HG02973 (cell line): ENCODE measurements at regions not wholly inside any gene's neighbourhood (a gene's known extent, or its start where the extent isn't known, plus 50 kb on each side); places are given as distances from the start of the nearest gene placed in this dataset.
A peak's percentile ranks its signal among the peaks of the same experiment; 100 is the strongest.
"Not testable (repeated sequence)": the region's sequence is repeated elsewhere in the genome, so short reads cannot be mapped to it uniquely, and the experiment has no call there.

Experiments used
- ATAC-seq: cut with Tn5 transposase; IDR thresholded peaks from one replicate; pipeline ENCODE4 v1.9.1; 2021; ENCODE audit warnings: moderate library complexity; ENCODE audit not compliant: unreplicated experiment

- not testable (repeated sequence) for ATAC-seq
These were observed 94.3 kb downstream of the KCNJ12 start for GRCh38 chr17:21470422-21470821.

- ATAC-seq: no peak
These were observed 94.7 kb downstream of the KCNJ12 start for GRCh38 chr17:21470861-21471260.

GRCh38 chr17:21474815-21475214 lies 98.7 kb downstream of the KCNJ12 start:
- no peak for ATAC-seq

GRCh38 chr17:21475571-21475970 lies 99.4 kb downstream of the KCNJ12 start:
- no peak for ATAC-seq

GRCh38 chr17:21476867-21477266 lies 100.7 kb downstream of the KCNJ12 start:
- no peak for ATAC-seq

GRCh38 chr17:21482189-21482865 lies 106.2 kb downstream of the KCNJ12 start:
- no peak for ATAC-seq

GRCh38 chr17:21488043-21488442 lies 111.9 kb downstream of the KCNJ12 start:
- ATAC-seq: not testable (repeated sequence)

- no peak for ATAC-seq
These were observed 117.8 kb downstream of the KCNJ12 start for GRCh38 chr17:21493993-21494392.

GRCh38 chr17:21495281-21495680 lies 119.1 kb downstream of the KCNJ12 start:
- ATAC-seq: no peak

- no peak for ATAC-seq
These were observed 123.9 kb downstream of the KCNJ12 start for GRCh38 chr17:21500064-21500463.

- ATAC-seq: not testable (repeated sequence)
These were observed 126.0 kb downstream of the KCNJ12 start for GRCh38 chr17:21501927-21502700.

- no peak for ATAC-seq
These were observed 130.0 kb downstream of the KCNJ12 start for GRCh38 chr17:21505819-21506815.

- not testable (repeated sequence) for ATAC-seq
These were observed 131.6 kb downstream of the KCNJ12 start for GRCh38 chr17:21507806-21508205.

GRCh38 chr17:21508211-21508610 lies 132.1 kb downstream of the KCNJ12 start:
- ATAC-seq: no peak

GRCh38 chr17:21509356-21509755 lies 133.2 kb downstream of the KCNJ12 start:
- not testable (repeated sequence) for ATAC-seq

GRCh38 chr17:21510686-21511362 lies 134.7 kb downstream of the KCNJ12 start:
- ATAC-seq: no peak

- peak; percentile 54 for ATAC-seq
These were observed 135.4 kb downstream of the KCNJ12 start for GRCh38 chr17:21511363-21512195.

GRCh38 chr17:21512307-21513011 lies 136.3 kb downstream of the KCNJ12 start:
- ATAC-seq: no peak

GRCh38 chr17:21513012-21513570 lies 136.9 kb downstream of the KCNJ12 start:
- ATAC-seq: peak; percentile 59
